ENCODE measurements at regions not wholly inside any gene's neighbourhood (a gene's known extent, or its start where the extent isn't known, plus 50 kb on each side); places are given as distances from the start of the nearest gene placed in this dataset.
A peak's percentile ranks its signal among the peaks of the same experiment; 100 is the strongest.
"Not testable (repeated sequence)": the region's sequence is repeated elsewhere in the genome, so short reads cannot be mapped to it uniquely, and the experiment has no call there.

- TF ChIP-seq PRDM15 (CRISPR knock-in tag; IDR thresholded peaks at IDR 0.05) = peak; percentile 37; the same call in 1 of the 2 replicates
- TF ChIP-seq MAZ (IDR thresholded peaks at IDR 0.05; ENCODE audit: borderline replicate concordance, low read depth, low read length) = no peak
- TF ChIP-seq MAZ (CRISPR knock-in tag; IDR thresholded peaks at IDR 0.05; ENCODE audit: low read depth) = no peak
- TF ChIP-seq PRDM4 (CRISPR knock-in tag; IDR thresholded peaks at IDR 0.05; ENCODE audit: borderline replicate concordance) = no peak
- peak; percentile 25; the same call in 1 of the 2 replicates for TF ChIP-seq ZMYM4 (CRISPR knock-in tag; IDR thresholded peaks at IDR 0.05)
- peak; percentile 68 for TF ChIP-seq GATAD2A (CRISPR knock-in tag; IDR thresholded peaks at IDR 0.05)
- peak; percentile 60 for TF ChIP-seq TEAD3 (CRISPR knock-in tag; optimal IDR thresholded peaks at IDR 0.05; ENCODE audit: borderline replicate concordance)
- TF ChIP-seq ZNF75D (CRISPR knock-in tag; IDR thresholded peaks at IDR 0.05; ENCODE audit: borderline replicate concordance) = no peak
- TF ChIP-seq ZNF615 (CRISPR knock-in tag; IDR thresholded peaks at IDR 0.05; ENCODE audit: borderline replicate concordance) = no peak
- no peak for TF ChIP-seq ZFY (CRISPR knock-in tag; IDR thresholded peaks at IDR 0.05)
- no peak for TF ChIP-seq TMF1 (CRISPR knock-in tag; IDR thresholded peaks at IDR 0.05; ENCODE audit: low read depth)
- no peak for TF ChIP-seq TIGD3 (CRISPR knock-in tag; IDR thresholded peaks at IDR 0.05; ENCODE audit: borderline replicate concordance)
- peak in 1 of 2 experiments; percentile 35; a peak in 1 of 4 replicates for TF ChIP-seq KLF16 (CRISPR knock-in tag; IDR thresholded peaks at IDR 0.05)
- TF ChIP-seq ZNF747 (CRISPR knock-in tag; IDR thresholded peaks at IDR 0.05; ENCODE audit: borderline replicate concordance) = no peak
Measured at GRCh38 chr6:27791182-27791943, 120.8 kb downstream of the OR2B2 start (continued).

GRCh38 chr6:27788376-27788775 lies 123.8 kb downstream of the OR2B2 start:
- H3K79me2 ChIP-seq (ENCODE audit: insufficient read depth, low read length); H3K27me3 ChIP-seq (ENCODE audit: control insufficient read depth in 1 of 2, insufficient read depth in 2 of 2, low read length in 2 of 2); DNase-seq (ENCODE audit: low spot score); H3K9ac ChIP-seq (ENCODE audit: insufficient read depth, low read depth, low read length); H3K4me2 ChIP-seq (ENCODE audit: low read depth, low read length); BruUV-seq (replicated peaks); H3K27ac ChIP-seq (ENCODE audit: extremely low read length, insufficient read depth, low read length); H3K4me3 ChIP-seq (replicated peaks in 1 of 3; ENCODE audit: insufficient read depth in 1 of 3, low read depth in 2 of 3, low read length in 3 of 3); H2AFZ ChIP-seq (ENCODE audit: low read length); FAIRE-seq; H4K20me1 ChIP-seq (ENCODE audit: insufficient read depth, low read length); CTCF ChIA-PET (ENCODE audit: low intra/inter-chr PET ratio, low total read pairs); POLR2A ChIA-PET; H3K9me3 ChIP-seq (ENCODE audit: low read length); in situ Hi-C loops (cut with HindIII; ENCODE audit: extremely low pct_ligation_motif_present, low pct_unique_long_range_greater_than_20kb); ATAC-seq; intact Hi-C loops (cut with micrococcal nuclease; ENCODE audit: unreplicated experiment); H3K36me3 ChIP-seq (replicated peaks in 1 of 2; ENCODE audit: control insufficient read depth in 1 of 2, insufficient read depth in 2 of 2, low read length in 2 of 2): not testable (repeated sequence)
- H3K4me1 ChIP-seq (ENCODE audit: insufficient read depth, low read length) = peaks cover 26% of the 10 kb centered on the region
- WGBS (ENCODE audit: low lambda C conversion rate) = 89% methylated on average over 17 of the region's 17 CpGs

All from HepG2 (cell line).